GM23338 (cell line): ENCODE measurements at regions not wholly inside any gene's neighbourhood (a gene's known extent, or its start where the extent isn't known, plus 50 kb on each side); places are given as distances from the start of the nearest gene placed in this dataset.
A peak's percentile ranks its signal among the peaks of the same experiment; 100 is the strongest.

Source experiments
- ATAC-seq: fragments of 200-7000 bp; cut with Tn5 transposase; 3 replicates; pipeline ENCODE4 v1.9.1; 2020
- DNase-seq: peaks from one replicate; pipeline ENCODE4 v3.0.0-alpha.2; 2015; ENCODE audit warnings: low spot score
- H2AFZ ChIP-seq: fragments of 200-600 bp; sonication (generic); 2 replicates; pipeline ENCODE4 v1.8.0; 2016; ENCODE audit warnings: antibody characterized with exemption, mild to moderate bottlenecking, moderate library complexity
- H3F3A ChIP-seq: fragments of 200-600 bp; sonication (generic); replicated peaks from 2 replicates; pipeline ENCODE4 v1.8.0; 2017; ENCODE audit warnings: antibody characterized with exemption, mixed run types, low read depth
- H3K27ac ChIP-seq: fragments of 200-600 bp; sonication (generic); 2 replicates; pipeline ENCODE4 v1.6.1; 2016; ENCODE audit warnings: low read depth
- H3K27me3 ChIP-seq: fragments of 200-600 bp; sonication (generic); 2 replicates; pipeline ENCODE4 v1.8.0; 2016; ENCODE audit warnings: mild to moderate bottlenecking, mixed run types, moderate library complexity; ENCODE audit not compliant: insufficient read depth
- H3K36me3 ChIP-seq: fragments of 200-600 bp; sonication (generic); 2 replicates; pipeline ENCODE4 v1.8.0; 2016; ENCODE audit warnings: mild to moderate bottlenecking; ENCODE audit not compliant: insufficient read depth
- H3K4me1 ChIP-seq: fragments of 200-600 bp; sonication (generic); 2 replicates; pipeline ENCODE4 v1.8.0; 2016; ENCODE audit warnings: mild to moderate bottlenecking, moderate library complexity; ENCODE audit not compliant: insufficient read depth
- H3K4me2 ChIP-seq: fragments of 200-600 bp; sonication (generic); 2 replicates; pipeline ENCODE4 v1.7.1; 2017; ENCODE audit warnings: mixed run types
- H3K4me3 ChIP-seq: fragments of 200-600 bp; sonication (generic); 2 replicates; pipeline ENCODE4 v1.6.1; 2016; ENCODE audit warnings: mixed run types
- H3K79me2 ChIP-seq: fragments of 200-600 bp; sonication (generic); replicated peaks from 2 replicates; pipeline ENCODE4 v1.8.0; 2017; ENCODE audit warnings: mild to moderate bottlenecking; ENCODE audit not compliant: insufficient read depth
- H3K9me2 ChIP-seq: fragments of 200-600 bp; sonication (generic); 2 replicates; pipeline ENCODE4 v1.8.0; 2017; ENCODE audit not compliant: insufficient read depth
- H4K20me1 ChIP-seq: fragments of 200-600 bp; sonication (generic); replicated peaks from 2 replicates; pipeline ENCODE4 v1.8.0; 2017; ENCODE audit warnings: mild to moderate bottlenecking; ENCODE audit not compliant: insufficient read depth
- H3K27ac Mint-ChIP-seq: 2 replicates; pipeline ENCODE4 v1.8.0; 2020; ENCODE audit warnings: inconsistent platforms, mild to moderate bottlenecking, moderate library complexity, mixed read lengths
- H3K27me3 Mint-ChIP-seq: 3 replicates; pipeline ENCODE4 v1.8.0; 2022; ENCODE audit warnings: low read depth, mild to moderate bottlenecking, moderate library complexity, mixed read lengths, inconsistent platforms; ENCODE audit not compliant: insufficient read depth, poor library complexity
- H3K36me3 Mint-ChIP-seq: 3 replicates; pipeline ENCODE4 v1.8.0; 2021; ENCODE audit warnings: low read depth, mild to moderate bottlenecking, inconsistent platforms, moderate library complexity, mixed read lengths
- H3K4me1 Mint-ChIP-seq: 3 replicates; pipeline ENCODE4 v1.8.0; 2020; ENCODE audit warnings: mild to moderate bottlenecking, inconsistent platforms, mixed read lengths
- H3K4me3 Mint-ChIP-seq: 3 replicates; pipeline ENCODE4 v1.8.0; 2021; ENCODE audit warnings: moderate library complexity, mild to moderate bottlenecking, inconsistent platforms, mixed read lengths
- H3K9me3 Mint-ChIP-seq: 3 replicates; pipeline ENCODE4 v1.8.0; 2020; ENCODE audit warnings: moderate library complexity, mild to moderate bottlenecking, inconsistent platforms, mixed read lengths
- CREB1 ChIP-seq: fragments of 250-450 bp; sonication (Bioruptor Pico); IDR thresholded peaks from 2 replicates; pipeline ENCODE4 v1.5.0; 2020; ENCODE audit warnings: low read depth, mild to moderate bottlenecking, moderate library complexity
- EZH2 ChIP-seq: fragments of 200-600 bp; sonication (generic); IDR thresholded peaks from one replicate; pipeline ENCODE4 v1.8.0; 2017; ENCODE audit warnings: antibody characterized with exemption, mild to moderate bottlenecking, low read depth; ENCODE audit not compliant: unreplicated experiment
- EZH2phosphoT487 ChIP-seq: fragments of 200-600 bp; sonication (generic); IDR thresholded peaks from one replicate; pipeline ENCODE4 v1.8.1; 2018; ENCODE audit warnings: antibody characterized with exemption; ENCODE audit not compliant: unreplicated experiment
- JUNB ChIP-seq: IDR thresholded peaks from one replicate; pipeline ENCODE4 v1.6.1; 2016; ENCODE audit warnings: antibody characterized with exemption; ENCODE audit not compliant: unreplicated experiment
- STAT1 ChIP-seq: IDR thresholded peaks from one replicate; pipeline ENCODE4 v1.6.1; 2016; ENCODE audit warnings: antibody characterized with exemption; ENCODE audit not compliant: unreplicated experiment
- ZNF114 ChIP-seq: fragments of 250-450 bp; sonication (Bioruptor Pico); IDR thresholded peaks from 2 replicates; pipeline ENCODE4 v1.5.0; 2020; ENCODE audit warnings: mild to moderate bottlenecking, moderate library complexity
- ZNF331 ChIP-seq: fragments of 250-450 bp; sonication (Bioruptor Pico); IDR thresholded peaks from 2 replicates; pipeline ENCODE4 v1.5.0; 2020; ENCODE audit warnings: low read depth, mild to moderate bottlenecking, moderate library complexity
- TF ChIP-seq, protein P1 (sequence below): IDR thresholded peaks from one replicate; pipeline ENCODE4 v1.6.1; 2018; ENCODE audit warnings: antibody characterized with exemption; ENCODE audit not compliant: unreplicated experiment
- TF ChIP-seq, protein P2 (sequence below), 2 experiments: fragments of 200-600 bp in 1 of 2; sonication (generic) in 1 of 2; conservative IDR thresholded peaks; 2 replicates each; pipeline versions ENCODE4 v1.5.1 to v1.6.1; 2016 to 2017; ENCODE audit warnings: antibody characterized with exemption in 2 of 2, low read depth in 2 of 2, mild to moderate bottlenecking in 2 of 2, moderate library complexity in 1 of 2

DNA sequence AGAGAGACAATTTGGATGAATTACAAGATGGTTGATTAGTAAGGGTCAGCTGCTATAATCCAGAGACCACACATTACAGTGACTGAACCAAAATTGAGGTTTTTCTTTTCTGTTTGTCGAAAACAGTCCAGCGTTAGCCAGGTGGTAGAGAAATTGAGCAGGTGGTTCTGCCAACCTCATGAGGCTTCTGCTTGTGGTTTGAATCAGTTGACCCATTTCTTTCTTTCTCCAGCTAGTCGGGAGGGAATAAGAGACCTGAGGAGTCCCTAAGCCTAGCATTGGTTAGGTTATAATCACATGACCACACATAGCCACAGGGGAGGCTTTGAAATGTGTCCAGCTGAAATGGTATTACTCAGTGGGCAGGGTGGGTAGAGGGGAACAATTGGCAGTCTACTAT, 504.6 kb downstream of the HS3ST4 start (continued):
- no peak for TF ChIP-seq EZH2phosphoT487

DNA sequence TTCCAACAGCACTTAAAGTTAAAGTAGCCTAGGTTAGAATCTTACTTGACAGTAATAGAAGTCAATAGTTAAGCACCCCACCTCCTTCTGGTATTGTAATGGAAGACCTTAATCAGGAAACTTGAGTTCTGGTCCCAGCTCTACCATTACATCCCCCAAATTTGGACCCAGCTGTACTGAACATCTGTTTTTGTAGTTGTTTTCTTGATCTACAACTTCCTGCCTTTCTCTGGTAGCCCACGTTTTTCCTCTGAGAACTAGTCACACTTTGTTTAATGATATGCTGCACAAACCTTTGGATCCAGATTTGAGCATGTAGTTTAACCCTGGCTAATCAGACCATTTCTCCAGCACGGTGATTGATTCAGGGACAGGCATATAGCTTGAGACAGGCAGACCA, 505.0 kb downstream of the HS3ST4 start:
- H3K27ac ChIP-seq = no peak overlapping the region
- H3K9me2 ChIP-seq = peaks cover 5% of the 10 kb centered on the region; the same call in 1 of the 2 replicates
- peaks cover 73% of the 10 kb centered on the region for H3K9me3 Mint-ChIP-seq
- H3K79me2 ChIP-seq = no peaks in the 10 kb centered on the region
- no peaks in the 10 kb centered on the region for H4K20me1 ChIP-seq
- no peaks in the 10 kb centered on the region; the same call in 1 of the 2 replicates for H3F3A ChIP-seq
- no peak overlapping the region for H3K4me2 ChIP-seq
- H3K4me1 ChIP-seq = no peaks in the 10 kb centered on the region
- DNase-seq (no peak), ATAC-seq (no peak)
- no peak overlapping the region for H2AFZ ChIP-seq
- H3K4me3 ChIP-seq = no peak overlapping the region
- H3K36me3 ChIP-seq = no peaks in the 10 kb centered on the region; the same call in 1 of the 2 replicates
- H3K4me1 Mint-ChIP-seq = no peaks in the 10 kb centered on the region
- H3K27ac Mint-ChIP-seq = no peak overlapping the region
- no peak overlapping the region for H3K4me3 Mint-ChIP-seq
- no peaks in the 10 kb centered on the region for H3K27me3 ChIP-seq
- TF ChIP-seq, protein P1, sequence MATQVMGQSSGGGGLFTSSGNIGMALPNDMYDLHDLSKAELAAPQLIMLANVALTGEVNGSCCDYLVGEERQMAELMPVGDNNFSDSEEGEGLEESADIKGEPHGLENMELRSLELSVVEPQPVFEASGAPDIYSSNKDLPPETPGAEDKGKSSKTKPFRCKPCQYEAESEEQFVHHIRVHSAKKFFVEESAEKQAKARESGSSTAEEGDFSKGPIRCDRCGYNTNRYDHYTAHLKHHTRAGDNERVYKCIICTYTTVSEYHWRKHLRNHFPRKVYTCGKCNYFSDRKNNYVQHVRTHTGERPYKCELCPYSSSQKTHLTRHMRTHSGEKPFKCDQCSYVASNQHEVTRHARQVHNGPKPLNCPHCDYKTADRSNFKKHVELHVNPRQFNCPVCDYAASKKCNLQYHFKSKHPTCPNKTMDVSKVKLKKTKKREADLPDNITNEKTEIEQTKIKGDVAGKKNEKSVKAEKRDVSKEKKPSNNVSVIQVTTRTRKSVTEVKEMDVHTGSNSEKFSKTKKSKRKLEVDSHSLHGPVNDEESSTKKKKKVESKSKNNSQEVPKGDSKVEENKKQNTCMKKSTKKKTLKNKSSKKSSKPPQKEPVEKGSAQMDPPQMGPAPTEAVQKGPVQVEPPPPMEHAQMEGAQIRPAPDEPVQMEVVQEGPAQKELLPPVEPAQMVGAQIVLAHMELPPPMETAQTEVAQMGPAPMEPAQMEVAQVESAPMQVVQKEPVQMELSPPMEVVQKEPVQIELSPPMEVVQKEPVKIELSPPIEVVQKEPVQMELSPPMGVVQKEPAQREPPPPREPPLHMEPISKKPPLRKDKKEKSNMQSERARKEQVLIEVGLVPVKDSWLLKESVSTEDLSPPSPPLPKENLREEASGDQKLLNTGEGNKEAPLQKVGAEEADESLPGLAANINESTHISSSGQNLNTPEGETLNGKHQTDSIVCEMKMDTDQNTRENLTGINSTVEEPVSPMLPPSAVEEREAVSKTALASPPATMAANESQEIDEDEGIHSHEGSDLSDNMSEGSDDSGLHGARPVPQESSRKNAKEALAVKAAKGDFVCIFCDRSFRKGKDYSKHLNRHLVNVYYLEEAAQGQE = no peak
- TF ChIP-seq EZH2 (no peak), EZH2phosphoT487 (no peak)
- H3K36me3 Mint-ChIP-seq = peaks cover 3% of the 10 kb centered on the region; the same call in 1 of the 3 replicates
- peaks cover 1% of the 10 kb centered on the region for H3K27me3 Mint-ChIP-seq

DNA sequence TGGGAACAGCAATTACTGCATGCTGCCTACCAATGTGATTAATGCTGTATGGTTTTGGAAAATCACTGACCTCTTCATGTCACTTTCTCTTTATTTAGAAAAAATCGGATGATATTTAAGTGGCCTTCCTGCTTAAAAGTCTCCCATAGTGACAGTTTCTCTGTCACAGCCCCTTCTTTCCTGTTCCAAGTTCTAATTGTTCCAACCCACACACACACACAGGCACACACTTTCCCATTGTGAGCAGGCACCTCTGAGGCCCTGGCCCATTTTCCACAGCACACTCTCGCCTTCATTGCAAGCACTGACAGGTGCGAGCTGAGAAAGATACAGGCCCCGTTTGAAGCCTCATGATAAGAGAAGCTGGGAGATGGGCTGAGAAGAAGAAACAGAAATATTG, 505.9 kb downstream of the HS3ST4 start:
- peak overlapping the region; percentile 38; the same call in 1 of the 2 replicates for H2AFZ ChIP-seq
- no peaks in the 10 kb centered on the region for H3K4me1 ChIP-seq
- peaks cover 80% of the 10 kb centered on the region for H3K9me3 Mint-ChIP-seq
- no peak overlapping the region for H3K4me3 Mint-ChIP-seq
- H3K27ac Mint-ChIP-seq = no peak overlapping the region
- no peaks in the 10 kb centered on the region; the same call in 1 of the 2 replicates for H3K36me3 ChIP-seq
- H3K27me3 Mint-ChIP-seq = peaks cover 1% of the 10 kb centered on the region
- ATAC-seq (no peak), DNase-seq (no peak)
- no peak overlapping the region for H3K27ac ChIP-seq
- no peaks in the 10 kb centered on the region for H4K20me1 ChIP-seq
- no peaks in the 10 kb centered on the region; the same call in 1 of the 2 replicates for H3F3A ChIP-seq
- no peaks in the 10 kb centered on the region for H3K79me2 ChIP-seq
- no peak overlapping the region for H3K4me3 ChIP-seq
- no peaks in the 10 kb centered on the region for H3K4me1 Mint-ChIP-seq
- H3K27me3 ChIP-seq = no peaks in the 10 kb centered on the region
- H3K9me2 ChIP-seq = peaks cover 5% of the 10 kb centered on the region; the same call in 1 of the 2 replicates
- H3K4me2 ChIP-seq = no peak overlapping the region
- H3K36me3 Mint-ChIP-seq = peaks cover 3% of the 10 kb centered on the region; the same call in 1 of the 3 replicates
- TF ChIP-seq EZH2phosphoT487 (no peak), ZNF331 (no peak), ZNF114 (CRISPR knock-in tag) (no peak), STAT1 (no peak), CREB1 (CRISPR knock-in tag) (no peak), EZH2 (no peak), JUNB (no peak)
- TF ChIP-seq, protein P2, sequence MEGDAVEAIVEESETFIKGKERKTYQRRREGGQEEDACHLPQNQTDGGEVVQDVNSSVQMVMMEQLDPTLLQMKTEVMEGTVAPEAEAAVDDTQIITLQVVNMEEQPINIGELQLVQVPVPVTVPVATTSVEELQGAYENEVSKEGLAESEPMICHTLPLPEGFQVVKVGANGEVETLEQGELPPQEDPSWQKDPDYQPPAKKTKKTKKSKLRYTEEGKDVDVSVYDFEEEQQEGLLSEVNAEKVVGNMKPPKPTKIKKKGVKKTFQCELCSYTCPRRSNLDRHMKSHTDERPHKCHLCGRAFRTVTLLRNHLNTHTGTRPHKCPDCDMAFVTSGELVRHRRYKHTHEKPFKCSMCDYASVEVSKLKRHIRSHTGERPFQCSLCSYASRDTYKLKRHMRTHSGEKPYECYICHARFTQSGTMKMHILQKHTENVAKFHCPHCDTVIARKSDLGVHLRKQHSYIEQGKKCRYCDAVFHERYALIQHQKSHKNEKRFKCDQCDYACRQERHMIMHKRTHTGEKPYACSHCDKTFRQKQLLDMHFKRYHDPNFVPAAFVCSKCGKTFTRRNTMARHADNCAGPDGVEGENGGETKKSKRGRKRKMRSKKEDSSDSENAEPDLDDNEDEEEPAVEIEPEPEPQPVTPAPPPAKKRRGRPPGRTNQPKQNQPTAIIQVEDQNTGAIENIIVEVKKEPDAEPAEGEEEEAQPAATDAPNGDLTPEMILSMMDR (conservative IDR thresholded peaks at IDR 0.05; ENCODE audit: low read depth in 2 of 2) = no peak
- TF ChIP-seq, protein P1 = no peak
